HG03460 (cell line): ENCODE measurements at regions not wholly inside any gene's neighbourhood (a gene's known extent, or its start where the extent isn't known, plus 50 kb on each side); places are given as distances from the start of the nearest gene placed in this dataset.

Experiments
- ATAC-seq: cut with Tn5 transposase; IDR thresholded peaks from one replicate; pipeline ENCODE4 v1.9.1; 2021; ENCODE audit not compliant: unreplicated experiment

DNA sequence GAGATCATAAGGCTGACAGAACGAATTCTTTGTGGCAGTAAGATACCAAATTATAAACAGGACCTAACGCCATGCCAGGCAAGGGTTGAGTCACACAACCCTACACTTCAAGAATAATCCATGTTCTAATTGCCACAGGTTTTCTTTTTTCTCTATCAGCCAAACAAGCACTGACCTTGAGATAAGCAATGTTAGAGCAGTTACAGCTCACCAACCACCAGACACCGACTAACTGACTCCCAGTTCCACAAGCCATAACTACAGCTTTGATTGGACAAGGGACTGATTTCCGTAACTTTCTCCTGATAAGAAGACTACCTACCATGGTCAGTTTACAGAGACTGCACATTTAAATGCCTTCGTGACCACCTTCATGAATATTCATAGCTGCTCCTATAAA, 149.6 kb downstream of the PTPRU start:
- no peak for ATAC-seq

DNA sequence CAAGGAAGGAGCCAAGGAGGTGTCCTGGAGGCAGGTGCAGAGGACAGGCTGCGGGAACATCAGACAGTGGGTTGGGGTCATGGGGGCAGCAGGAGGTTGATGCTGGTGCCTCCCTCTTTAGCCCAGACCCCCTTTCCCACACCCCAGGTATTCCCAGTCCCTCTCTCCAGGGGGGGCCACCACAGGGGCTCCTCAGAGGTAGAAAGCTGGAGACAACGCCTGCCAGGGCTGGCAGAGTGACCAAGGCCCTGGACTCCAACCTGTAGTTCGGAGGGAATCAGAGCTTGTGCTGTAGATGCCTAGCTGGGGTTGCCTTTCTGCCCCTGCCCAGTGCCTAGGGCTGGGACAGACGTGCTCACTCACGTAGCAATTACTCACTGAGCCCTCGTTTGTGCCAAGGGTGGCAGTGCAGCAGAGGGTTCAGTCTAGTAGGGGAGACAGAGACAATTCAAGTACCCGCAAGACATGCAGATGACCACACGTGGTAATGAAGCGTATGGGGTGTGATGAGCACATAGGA, 148.2 kb downstream of the PTPRU start:
- ATAC-seq, result no peak

DNA sequence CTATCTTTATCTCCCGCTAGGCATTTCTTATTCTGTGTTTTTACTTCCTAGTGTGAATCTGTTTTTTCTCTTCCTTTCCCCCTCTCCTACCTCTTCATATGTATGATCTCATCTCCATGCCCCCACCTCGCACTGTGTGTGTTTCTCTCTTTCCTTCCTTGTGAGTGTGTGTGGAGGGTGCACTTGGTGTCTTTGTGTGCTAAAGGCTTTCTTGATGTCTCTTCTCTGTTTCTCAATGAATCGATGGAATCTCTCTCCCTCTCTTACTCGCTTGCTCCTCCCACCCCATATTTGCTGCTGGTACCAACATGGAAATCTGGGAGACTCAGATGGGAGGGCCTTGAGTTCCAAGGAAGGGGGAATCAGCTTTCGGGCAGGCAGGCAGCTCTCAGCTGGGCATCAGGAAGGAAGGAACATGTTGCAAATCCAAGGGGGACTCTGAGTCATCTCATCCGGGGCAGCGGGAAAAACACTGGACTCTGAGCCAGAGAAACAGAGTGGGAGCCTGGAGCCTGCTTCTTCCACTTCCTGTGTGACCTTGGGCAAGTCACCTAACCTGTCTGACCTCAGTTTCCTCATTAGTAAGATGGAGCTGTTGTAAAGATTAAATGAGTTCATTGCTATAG, 147.5 kb downstream of the PTPRU start:
- no peak for ATAC-seq

DNA sequence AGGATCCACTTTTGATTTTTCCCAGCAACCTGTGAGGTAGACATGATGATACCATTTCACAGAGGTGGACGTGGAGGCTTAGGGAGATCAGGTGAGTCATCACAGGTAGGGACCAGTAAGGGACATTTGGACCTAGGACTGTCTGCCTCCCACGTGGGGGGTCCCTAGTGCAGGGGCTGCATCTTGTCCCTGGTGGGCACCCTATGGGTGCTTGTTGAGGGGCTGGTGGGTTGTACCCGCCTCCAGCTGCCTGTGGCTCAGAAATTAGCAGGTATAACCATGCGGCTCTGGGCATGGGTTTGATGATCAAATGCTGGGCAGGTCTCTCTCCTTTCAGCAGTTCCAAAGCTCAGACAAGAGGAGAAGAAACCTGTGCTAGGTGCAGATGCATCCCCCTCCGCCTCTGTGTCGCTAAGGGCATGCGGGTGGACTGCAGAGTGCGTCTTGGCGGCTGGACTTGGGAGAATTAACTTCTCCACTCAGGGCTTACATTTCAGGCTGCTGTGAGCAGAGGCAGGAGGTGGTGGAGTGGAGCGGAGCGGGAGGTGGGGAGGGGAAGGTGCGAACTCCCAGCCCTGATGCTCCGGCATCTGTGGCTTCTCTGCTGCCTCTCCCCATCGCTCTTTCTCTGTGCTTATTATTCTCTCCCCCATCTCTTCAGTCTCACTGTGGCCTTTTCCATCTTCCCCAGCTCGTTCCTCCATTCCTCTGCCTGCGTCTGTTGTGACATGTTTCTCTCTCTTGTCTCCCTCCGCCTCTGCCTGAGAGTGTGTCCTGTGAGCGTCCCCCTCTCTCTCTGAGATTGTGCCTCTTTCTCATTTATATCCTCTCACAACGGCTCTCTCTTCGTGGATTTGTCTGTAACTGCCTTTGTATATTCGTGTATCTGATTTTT, 146.8 kb downstream of the PTPRU start:
- ATAC-seq, result no peak

DNA sequence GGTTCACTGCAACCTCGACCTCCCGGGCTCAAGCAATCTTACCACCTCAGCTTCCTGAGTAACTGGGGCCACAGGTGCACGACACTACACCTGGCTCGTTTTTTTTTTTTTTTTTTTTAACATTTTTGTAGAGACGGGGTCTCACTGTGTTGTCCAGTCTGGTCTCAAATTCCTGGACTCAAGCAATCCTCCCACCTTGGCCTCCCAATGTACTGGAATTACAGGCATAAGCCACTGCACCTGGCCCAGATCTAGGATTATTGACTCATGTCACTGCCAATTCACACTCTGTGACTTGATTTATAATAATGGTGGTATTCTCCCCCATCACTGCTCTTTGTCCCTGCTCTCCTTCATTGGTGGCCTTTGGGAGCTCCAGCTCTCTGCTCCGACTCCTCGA, 145.1 kb downstream of the PTPRU start:
- no peak for ATAC-seq

DNA sequence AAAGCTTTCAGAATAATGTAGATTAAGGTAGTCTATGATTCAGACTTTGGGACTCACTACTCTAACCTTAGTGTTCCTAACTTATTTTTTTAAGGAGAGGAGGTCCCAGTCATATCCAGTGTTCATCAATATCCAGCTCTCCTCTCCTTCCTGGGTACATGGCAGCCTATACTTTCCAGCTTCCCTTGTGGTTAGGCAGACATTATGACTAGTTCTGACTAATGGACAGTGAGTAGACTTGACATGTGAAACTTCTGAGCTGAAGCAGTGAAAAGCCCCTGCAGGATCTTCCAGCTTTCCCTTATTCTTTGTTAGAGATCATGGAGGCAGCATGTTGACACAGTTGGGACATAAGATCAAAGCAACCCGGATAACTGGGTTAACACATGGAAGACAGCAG, 144.2 kb downstream of the PTPRU start:
- no peak for ATAC-seq

DNA sequence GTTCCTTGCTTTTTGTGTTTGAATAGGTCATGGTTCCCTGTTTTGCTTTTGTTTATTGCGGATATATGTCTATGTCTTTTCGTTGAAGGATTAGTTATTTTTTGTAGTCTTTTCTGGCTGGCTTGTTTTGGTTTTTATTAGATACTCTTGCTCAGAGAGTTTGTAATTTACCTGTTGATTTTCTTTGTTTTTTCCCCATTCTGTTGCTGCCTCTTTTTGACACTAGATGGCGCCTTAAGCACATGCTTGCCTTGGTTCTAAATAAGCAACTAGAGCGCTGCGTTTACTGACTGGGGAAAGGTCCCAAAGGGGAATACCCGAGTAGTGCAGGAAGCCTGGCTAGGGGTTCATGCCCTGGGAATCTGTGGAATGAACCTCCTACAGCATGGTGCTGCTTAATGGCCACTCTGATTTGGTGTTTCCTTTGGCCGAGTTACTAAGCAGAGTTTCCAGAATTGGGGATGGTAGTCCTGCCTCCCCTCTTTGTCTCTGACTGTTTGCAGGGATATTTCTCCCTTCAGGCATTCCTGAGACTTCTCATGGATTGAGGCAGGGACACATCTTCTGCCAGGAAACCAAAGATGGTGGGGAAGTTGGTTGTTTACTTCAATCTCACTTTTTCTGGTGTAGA, 143.2 kb downstream of the PTPRU start:
- no peak for ATAC-seq
